ENCODE measurements at regions not wholly inside any gene's neighbourhood (a gene's known extent, or its start where the extent isn't known, plus 50 kb on each side); places are given as distances from the start of the nearest gene placed in this dataset.
A peak's percentile ranks its signal among the peaks of the same experiment; 100 is the strongest.
"Not testable (repeated sequence)": the region's sequence is repeated elsewhere in the genome, so short reads cannot be mapped to it uniquely, and the experiment has no call there.

DNA sequence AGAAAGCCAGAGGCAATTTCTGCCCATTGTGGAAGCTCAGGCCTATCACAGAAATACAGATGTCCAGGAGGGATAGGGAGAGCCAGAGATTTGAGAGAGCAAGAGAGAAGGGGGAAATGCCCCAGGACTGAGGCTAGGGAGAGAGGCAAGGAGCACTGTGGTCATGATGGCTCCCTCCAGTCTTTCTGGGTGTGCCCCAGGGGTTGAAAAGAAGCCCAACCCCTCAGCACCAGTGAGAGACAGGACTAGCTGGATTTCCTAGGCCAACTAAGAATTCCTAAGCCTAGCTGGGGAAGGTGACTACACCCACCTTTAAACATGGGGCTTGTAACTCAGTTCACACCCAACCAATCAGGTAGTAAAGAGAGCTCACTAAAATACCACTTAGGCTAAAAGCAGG lies 100.7 kb upstream of the MTLN start:
- H3K4me1 ChIP-seq; H3K27me3 ChIP-seq (replicated peaks; ENCODE audit: control insufficient read depth, insufficient read depth, low read length); H3K4me1 Mint-ChIP-seq (ENCODE audit: low read depth, unreplicated experiment); POLR2A ChIA-PET; intact Hi-C loops (cut with micrococcal nuclease; ENCODE audit: unreplicated experiment); H3K9me3 Mint-ChIP-seq (ENCODE audit: unreplicated experiment); H3K9me3 ChIP-seq; H3K36me3 ChIP-seq (ENCODE audit: control insufficient read depth, insufficient read depth, low read length); H3K36me3 Mint-ChIP-seq (ENCODE audit: insufficient read depth, unreplicated experiment); H3K27me3 Mint-ChIP-seq (ENCODE audit: insufficient read depth, unreplicated experiment); BruUV-seq (replicated peaks); DNase-seq; H3K4me3 Mint-ChIP-seq (ENCODE audit: unreplicated experiment); CTCF ChIA-PET; H3K27ac Mint-ChIP-seq (ENCODE audit: unreplicated experiment); H3K4me3 ChIP-seq (ENCODE audit: low read depth, low read length): not testable (repeated sequence)

DNA sequence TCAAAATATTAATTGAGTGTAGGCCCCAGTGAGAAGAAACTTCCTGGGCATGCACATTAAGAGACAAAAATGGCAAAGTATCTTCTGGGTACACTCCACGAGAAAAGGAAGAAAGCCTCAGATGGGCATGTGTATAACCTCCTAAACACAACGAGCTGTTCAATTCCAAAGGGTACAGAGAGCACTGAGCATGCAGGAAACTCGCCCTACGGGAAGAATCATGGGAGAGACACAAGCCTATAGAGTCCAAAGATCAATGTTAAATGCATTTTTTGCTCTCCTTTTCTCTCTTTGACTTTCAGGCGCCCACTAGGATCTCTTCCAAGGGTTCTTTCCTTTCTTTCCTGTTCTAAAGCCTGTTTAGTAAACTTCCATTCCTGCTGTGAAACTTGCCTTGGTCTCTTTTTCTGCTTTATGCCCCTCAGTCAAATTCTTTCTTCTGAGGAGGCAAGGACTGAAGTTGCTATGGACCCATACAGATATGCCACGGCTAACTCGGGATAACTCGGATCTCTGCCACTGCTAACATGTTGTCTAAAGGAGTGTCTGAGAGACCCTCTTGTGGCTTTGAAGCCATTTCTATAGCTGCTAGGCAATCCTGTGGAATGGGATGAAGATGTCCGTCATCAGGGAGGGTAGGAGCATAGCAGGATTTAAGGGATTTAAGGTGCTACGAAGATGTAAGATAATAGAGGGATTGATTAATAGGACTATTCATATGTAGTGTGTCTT lies 99.5 kb upstream of the MTLN start:
- H3K9me3 ChIP-seq; intact Hi-C loops (cut with micrococcal nuclease; ENCODE audit: unreplicated experiment); H3K27me3 ChIP-seq (replicated peaks; ENCODE audit: control insufficient read depth, insufficient read depth, low read length); H3K36me3 Mint-ChIP-seq (ENCODE audit: insufficient read depth, unreplicated experiment); CTCF ChIA-PET; H3K27ac Mint-ChIP-seq (ENCODE audit: unreplicated experiment); H3K4me3 ChIP-seq (ENCODE audit: low read depth, low read length); BruUV-seq (replicated peaks); H3K4me3 Mint-ChIP-seq (ENCODE audit: unreplicated experiment); H3K9me3 Mint-ChIP-seq (ENCODE audit: unreplicated experiment); POLR2A ChIA-PET; H3K4me1 ChIP-seq; H3K4me1 Mint-ChIP-seq (ENCODE audit: low read depth, unreplicated experiment); H3K27me3 Mint-ChIP-seq (ENCODE audit: insufficient read depth, unreplicated experiment); H3K36me3 ChIP-seq (ENCODE audit: control insufficient read depth, insufficient read depth, low read length): not testable (repeated sequence)
- peak; percentile 37 to 68 for DNase-seq

DNA sequence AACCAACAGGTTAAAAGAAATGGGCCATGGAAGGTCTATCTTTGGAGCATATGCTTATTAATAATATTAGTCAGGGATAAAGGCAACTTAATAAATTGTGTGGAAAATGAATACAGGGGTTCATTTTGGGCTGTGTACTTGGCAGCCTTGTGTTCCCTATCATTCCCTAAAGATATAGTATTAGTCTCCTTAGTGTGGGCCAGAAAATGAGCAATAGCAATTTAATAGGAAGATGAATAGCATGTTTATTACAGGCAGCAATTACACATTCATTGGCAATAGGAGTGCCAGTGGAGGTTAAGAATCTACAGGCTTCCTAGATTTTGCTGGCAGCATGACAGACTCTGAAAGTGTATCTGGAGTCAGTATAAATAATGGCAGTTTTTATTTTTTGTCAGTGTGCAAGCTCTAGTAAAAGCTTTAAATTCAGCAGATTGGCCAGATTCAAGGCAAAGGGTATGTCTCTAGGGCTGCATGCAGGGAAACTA lies 98.7 kb upstream of the MTLN start:
- CTCF ChIA-PET; DNase-seq; H3K27me3 ChIP-seq (replicated peaks; ENCODE audit: control insufficient read depth, insufficient read depth, low read length); H3K4me1 ChIP-seq; H3K27me3 Mint-ChIP-seq (ENCODE audit: insufficient read depth, unreplicated experiment); H3K27ac Mint-ChIP-seq (ENCODE audit: unreplicated experiment); POLR2A ChIA-PET; H3K9me3 Mint-ChIP-seq (ENCODE audit: unreplicated experiment); intact Hi-C loops (cut with micrococcal nuclease; ENCODE audit: unreplicated experiment); H3K4me3 Mint-ChIP-seq (ENCODE audit: unreplicated experiment); H3K36me3 ChIP-seq (ENCODE audit: control insufficient read depth, insufficient read depth, low read length); H3K36me3 Mint-ChIP-seq (ENCODE audit: insufficient read depth, unreplicated experiment); H3K4me1 Mint-ChIP-seq (ENCODE audit: low read depth, unreplicated experiment); H3K4me3 ChIP-seq (ENCODE audit: low read depth, low read length); BruUV-seq (replicated peaks); H3K9me3 ChIP-seq: not testable (repeated sequence)

DNA sequence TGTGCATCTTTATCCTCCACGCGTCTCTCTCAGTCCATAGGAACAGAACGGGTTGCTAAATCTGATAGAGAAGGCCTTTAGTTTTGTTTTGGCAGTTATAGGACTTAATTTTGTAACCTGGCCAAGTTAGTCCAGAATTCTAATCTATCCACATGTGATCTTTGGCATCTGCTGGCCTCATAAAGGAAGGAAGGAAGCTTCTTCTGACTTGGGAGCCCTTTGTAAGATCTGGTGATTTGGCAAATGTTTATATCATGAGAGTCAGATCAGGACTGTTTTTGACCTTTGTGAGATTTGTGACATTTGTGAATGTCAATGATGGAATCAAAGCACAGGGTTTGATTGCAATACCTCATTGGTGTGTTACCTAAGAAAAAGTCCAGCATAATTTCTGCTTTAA lies 96.4 kb upstream of the MTLN start:
- H3K4me3 Mint-ChIP-seq (ENCODE audit: unreplicated experiment); H3K9me3 Mint-ChIP-seq (ENCODE audit: unreplicated experiment); H3K27me3 ChIP-seq (replicated peaks; ENCODE audit: control insufficient read depth, insufficient read depth, low read length); BruUV-seq (replicated peaks); H3K9me3 ChIP-seq; H3K4me3 ChIP-seq (ENCODE audit: low read depth, low read length); H3K36me3 Mint-ChIP-seq (ENCODE audit: insufficient read depth, unreplicated experiment); intact Hi-C loops (cut with micrococcal nuclease; ENCODE audit: unreplicated experiment); H3K4me1 ChIP-seq; DNase-seq; H3K27ac Mint-ChIP-seq (ENCODE audit: unreplicated experiment); H3K27me3 Mint-ChIP-seq (ENCODE audit: insufficient read depth, unreplicated experiment); H3K36me3 ChIP-seq (ENCODE audit: control insufficient read depth, insufficient read depth, low read length); CTCF ChIA-PET; H3K4me1 Mint-ChIP-seq (ENCODE audit: low read depth, unreplicated experiment); POLR2A ChIA-PET: not testable (repeated sequence)

DNA sequence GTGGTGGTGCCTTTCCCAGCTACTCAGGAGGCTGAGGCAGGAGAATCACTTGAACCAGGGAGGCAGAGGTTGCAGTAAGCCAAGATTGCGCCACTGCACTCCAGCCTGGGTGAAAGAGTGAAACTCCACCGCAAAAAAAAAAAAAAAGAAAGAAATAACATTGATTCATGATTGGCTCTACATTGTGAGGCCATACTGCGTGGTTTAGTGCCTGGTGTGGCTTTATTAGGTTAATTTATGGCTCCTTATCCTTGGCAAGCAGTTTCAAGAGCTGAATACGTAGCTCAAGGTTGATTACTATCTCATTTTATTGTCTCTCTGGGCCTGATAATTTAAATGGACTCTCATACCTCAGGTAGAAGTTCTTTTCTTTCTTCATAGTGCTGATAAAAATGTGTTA lies 80.5 kb upstream of the MTLN start:
- H3K4me1 ChIP-seq; H3K4me1 Mint-ChIP-seq (ENCODE audit: low read depth, unreplicated experiment); H3K36me3 ChIP-seq (ENCODE audit: control insufficient read depth, insufficient read depth, low read length); H3K4me3 ChIP-seq (ENCODE audit: low read depth, low read length); H3K36me3 Mint-ChIP-seq (ENCODE audit: insufficient read depth, unreplicated experiment); intact Hi-C loops (cut with micrococcal nuclease; ENCODE audit: unreplicated experiment); H3K27me3 ChIP-seq (replicated peaks; ENCODE audit: control insufficient read depth, insufficient read depth, low read length); H3K27ac Mint-ChIP-seq (ENCODE audit: unreplicated experiment); H3K27me3 Mint-ChIP-seq (ENCODE audit: insufficient read depth, unreplicated experiment); H3K4me3 Mint-ChIP-seq (ENCODE audit: unreplicated experiment); H3K9me3 Mint-ChIP-seq (ENCODE audit: unreplicated experiment); BruUV-seq (replicated peaks); POLR2A ChIA-PET; CTCF ChIA-PET; DNase-seq; H3K9me3 ChIP-seq: not testable (repeated sequence)

DNA sequence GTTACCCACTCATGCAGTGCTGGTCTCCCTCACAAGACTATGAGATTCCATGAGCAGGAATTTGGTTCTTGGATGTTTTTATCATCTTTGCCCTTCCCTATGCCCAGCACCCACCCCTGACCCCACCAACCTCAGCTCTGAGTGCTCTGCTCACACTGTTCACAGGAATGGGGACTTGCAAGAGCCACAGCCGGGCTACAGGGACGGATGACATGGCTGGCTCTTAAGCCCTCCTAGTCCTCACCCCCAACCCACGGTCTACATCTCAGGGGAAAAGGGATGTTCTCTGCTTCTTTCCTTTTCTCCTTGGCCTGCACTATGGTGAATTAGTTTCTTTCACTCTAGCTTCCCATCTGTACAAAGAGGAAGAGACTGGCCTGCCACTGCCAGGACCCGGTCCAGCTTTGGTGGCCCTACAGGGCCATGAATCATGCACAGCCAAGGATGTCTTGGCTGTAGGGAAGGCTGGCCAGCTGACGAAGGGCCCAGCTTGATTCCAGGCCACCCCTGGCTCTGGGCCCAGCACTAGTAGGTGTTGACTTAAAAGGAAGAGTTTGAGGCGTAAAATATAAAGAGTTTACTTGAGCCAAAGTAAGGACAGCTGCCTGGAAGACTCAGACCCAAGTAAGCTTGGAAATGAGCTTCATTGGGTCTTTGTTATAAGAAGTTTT lies 79.7 kb upstream of the MTLN start:
- H3K27me3 Mint-ChIP-seq (ENCODE audit: insufficient read depth, unreplicated experiment); H3K9me3 ChIP-seq; intact Hi-C loops (cut with micrococcal nuclease; ENCODE audit: unreplicated experiment); H3K4me1 ChIP-seq; BruUV-seq (replicated peaks); H3K4me3 ChIP-seq (ENCODE audit: low read depth, low read length); H3K27me3 ChIP-seq (replicated peaks; ENCODE audit: control insufficient read depth, insufficient read depth, low read length); H3K4me3 Mint-ChIP-seq (ENCODE audit: unreplicated experiment); DNase-seq; H3K9me3 Mint-ChIP-seq (ENCODE audit: unreplicated experiment); H3K4me1 Mint-ChIP-seq (ENCODE audit: low read depth, unreplicated experiment); POLR2A ChIA-PET; H3K27ac Mint-ChIP-seq (ENCODE audit: unreplicated experiment); H3K36me3 Mint-ChIP-seq (ENCODE audit: insufficient read depth, unreplicated experiment); H3K36me3 ChIP-seq (ENCODE audit: control insufficient read depth, insufficient read depth, low read length); CTCF ChIA-PET: not testable (repeated sequence)

DNA sequence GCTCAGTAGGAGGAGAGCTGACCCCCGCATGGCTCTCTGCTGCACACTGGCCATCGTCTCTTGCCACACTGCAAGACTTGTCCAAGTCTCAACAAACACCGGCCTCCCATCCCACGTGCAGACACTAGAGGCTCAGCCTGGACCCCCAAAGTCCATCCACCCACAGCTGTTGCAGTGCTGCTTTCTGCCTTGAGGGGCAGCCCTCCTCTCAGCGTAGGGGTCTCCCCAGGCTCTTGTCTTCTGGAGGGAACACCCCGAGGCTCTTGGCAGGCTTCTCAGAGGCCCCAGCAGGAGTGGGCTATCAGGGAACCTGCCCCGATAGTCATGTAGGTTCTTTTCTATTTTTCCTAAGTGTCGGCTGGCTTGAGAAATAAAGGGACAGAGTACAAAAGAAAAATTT lies 75.5 kb upstream of the MTLN start:
- intact Hi-C loops (cut with micrococcal nuclease; ENCODE audit: unreplicated experiment); H3K4me1 ChIP-seq; H3K27ac Mint-ChIP-seq (ENCODE audit: unreplicated experiment); DNase-seq; H3K9me3 ChIP-seq; H3K4me3 ChIP-seq (ENCODE audit: low read depth, low read length); BruUV-seq (replicated peaks); H3K36me3 ChIP-seq (ENCODE audit: control insufficient read depth, insufficient read depth, low read length); H3K9me3 Mint-ChIP-seq (ENCODE audit: unreplicated experiment); H3K36me3 Mint-ChIP-seq (ENCODE audit: insufficient read depth, unreplicated experiment); CTCF ChIA-PET; H3K27me3 ChIP-seq (replicated peaks; ENCODE audit: control insufficient read depth, insufficient read depth, low read length); POLR2A ChIA-PET; H3K27me3 Mint-ChIP-seq (ENCODE audit: insufficient read depth, unreplicated experiment); H3K4me3 Mint-ChIP-seq (ENCODE audit: unreplicated experiment); H3K4me1 Mint-ChIP-seq (ENCODE audit: low read depth, unreplicated experiment): not testable (repeated sequence)
